HepG2 (cell line): ENCODE measurements at regions not wholly inside any gene's neighbourhood (a gene's known extent, or its start where the extent isn't known, plus 50 kb on each side); places are given as distances from the start of the nearest gene placed in this dataset.

ENCODE experiments used
- BCL3 ChIP-seq: sonication (generic); formaldehyde crosslinking; IDR thresholded peaks from 2 replicates; pipeline ENCODE4 v1.5.1; 2020; ENCODE audit warnings: mild to moderate bottlenecking, missing genetic modification reagents, moderate library complexity
- BCLAF1 ChIP-seq: fragments of 450-650 bp; IDR thresholded peaks from 2 replicates; pipeline ENCODE4 v1.6.1; 2017; ENCODE audit warnings: mild to moderate bottlenecking
- E2F5 ChIP-seq: sonication (generic); formaldehyde crosslinking; conservative IDR thresholded peaks from 2 replicates; pipeline ENCODE4 v1.4.0; 2020; ENCODE audit warnings: missing genetic modification reagents
- EZH2 ChIP-seq: conservative IDR thresholded peaks from 2 replicates; pipeline ENCODE4 v1.6.1; 2012; ENCODE audit warnings: mild to moderate bottlenecking, low read depth, low read length, moderate library complexity
- MXI1 ChIP-seq: IDR thresholded peaks from 3 replicates; pipeline ENCODE4 v1.6.1; 2012; ENCODE audit warnings: low read depth, low read length, inconsistent platforms, borderline replicate concordance
- NFYB ChIP-seq: sonication (generic); formaldehyde crosslinking; IDR thresholded peaks from 2 replicates; pipeline ENCODE4 v1.4.0; 2020; ENCODE audit warnings: missing genetic modification reagents
- POLR2AphosphoS2 ChIP-seq: IDR thresholded peaks from 2 replicates; pipeline ENCODE4 v1.6.1; 2011; ENCODE audit warnings: low read depth, low read length, improper control_type of control experiment
- ZBTB7A ChIP-seq: sonication (generic); formaldehyde crosslinking; IDR thresholded peaks from 2 replicates; pipeline ENCODE4 v1.8.0; 2022; ENCODE audit warnings: mild to moderate bottlenecking, missing genetic modification reagents
- ZNF331 ChIP-seq: sonication (generic); formaldehyde crosslinking; IDR thresholded peaks from 2 replicates; pipeline ENCODE4 v1.4.0; 2020; ENCODE audit warnings: missing genetic modification reagents
- ZNF441 ChIP-seq: sonication (generic); formaldehyde crosslinking; IDR thresholded peaks from 2 replicates; pipeline ENCODE4 v1.7.0; 2021; ENCODE audit warnings: missing genetic modification reagents, borderline replicate concordance
- ZNF646 ChIP-seq: sonication (generic); formaldehyde crosslinking; IDR thresholded peaks from 2 replicates; pipeline ENCODE4 v1.9.0; 2021; ENCODE audit warnings: mild to moderate bottlenecking, missing genetic modification reagents

GRCh38 chr1:94637121-94637520 is 95.6 kb upstream of the F3 start:
- TF ChIP-seq E2F5 (CRISPR knock-in tag) (no peak), ZNF331 (CRISPR knock-in tag) (no peak), NFYB (no peak), ZBTB7A (CRISPR knock-in tag) (no peak), EZH2 (no peak), ZNF441 (CRISPR knock-in tag) (no peak), MXI1 (no peak), POLR2AphosphoS2 (no peak), BCLAF1 (no peak), ZNF646 (CRISPR knock-in tag) (no peak), BCL3 (CRISPR knock-in tag) (no peak)
